CD4-positive, CD25-positive, alpha-beta regulatory T cell (primary cell): ENCODE measurements at regions not wholly inside any gene's neighbourhood (a gene's known extent, or its start where the extent isn't known, plus 50 kb on each side); places are given as distances from the start of the nearest gene placed in this dataset.

ENCODE experiments used
- ATAC-seq, 2 donors: fragments of 150-1000 bp; cut with Tn5 transposase; one replicate each; pipeline ENCODE4 v1.10.0; 2021; ENCODE audit warnings: low read depth in 2 of 2, moderate number of reproducible peaks in 2 of 2, moderate library complexity in 1 of 2
- DNase-seq, 3 donors: peaks; one replicate each; pipeline versions ENCODE4 v3.0.0 to v3.0.0-alpha.2; 2012 to 2022; ENCODE audit warnings: mixed read lengths in 1 of 3
- H3K27ac ChIP-seq: one replicate; pipeline ENCODE4 v1.7.0; 2013; ENCODE audit warnings: mild to moderate bottlenecking, low read length; ENCODE audit not compliant: insufficient read depth, poor library complexity, severe bottlenecking
- H3K27me3 ChIP-seq: one replicate; pipeline ENCODE4 v1.7.0; 2013; ENCODE audit warnings: low read length; ENCODE audit not compliant: control insufficient read depth, insufficient read depth
- H3K36me3 ChIP-seq: one replicate; pipeline ENCODE4 v1.7.0; 2013; ENCODE audit warnings: mild to moderate bottlenecking, low read length, moderate library complexity; ENCODE audit not compliant: control insufficient read depth, insufficient read depth
- H3K4me1 ChIP-seq: 2 replicates; pipeline ENCODE4 v1.7.0; 2013; ENCODE audit warnings: mild to moderate bottlenecking, low read length; ENCODE audit not compliant: insufficient read depth, control insufficient read depth, poor library complexity, severe bottlenecking
- H3K4me3 ChIP-seq: one replicate; pipeline ENCODE4 v1.7.0; 2013; ENCODE audit warnings: low read depth, mild to moderate bottlenecking, low read length, moderate library complexity
- H3K9me3 ChIP-seq, 2 experiments: 1 replicate in 1 of 2; 2 replicates in 1 of 2; pipeline ENCODE4 v1.7.0; 2013; ENCODE audit warnings: low read length in 2 of 2, mild to moderate bottlenecking in 1 of 2, moderate library complexity in 1 of 2; ENCODE audit not compliant: control insufficient read depth in 2 of 2
- H3K27ac Mint-ChIP-seq, 3 donors: one replicate each; pipeline ENCODE4 v1.8.0; 2020 to 2022; ENCODE audit warnings: mild to moderate bottlenecking in 3 of 3, mixed read lengths in 3 of 3, moderate library complexity in 2 of 3
- H3K27me3 Mint-ChIP-seq: one replicate; pipeline ENCODE4 v1.8.0; 2022; ENCODE audit warnings: mild to moderate bottlenecking, mixed read lengths
- H3K36me3 Mint-ChIP-seq: one replicate; pipeline ENCODE4 v1.8.0; 2020; ENCODE audit warnings: mixed read lengths
- H3K4me1 Mint-ChIP-seq, 4 donors: one replicate each; pipeline ENCODE4 v1.8.0; 2020 to 2022; ENCODE audit warnings: mixed read lengths in 4 of 4, mild to moderate bottlenecking in 1 of 4
- H3K4me3 Mint-ChIP-seq, 4 donors: one replicate each; pipeline ENCODE4 v1.8.0; 2020 to 2022; ENCODE audit warnings: mild to moderate bottlenecking in 4 of 4, mixed read lengths in 4 of 4, moderate library complexity in 3 of 4
- H3K9me3 Mint-ChIP-seq, 7 donors: one replicate each; pipeline ENCODE4 v1.8.0; 2020 to 2022; ENCODE audit warnings: mixed read lengths in 7 of 7, mild to moderate bottlenecking in 3 of 7, moderate library complexity in 2 of 7

- Histone ChIP-seq H3K27ac (no peak overlapping the region), H3K9me3 (no peaks in the 10 kb centered on the region), H3K27me3 (no peaks in the 10 kb centered on the region), H3K4me3 (no peak overlapping the region), H3K4me1 (no peaks in the 10 kb centered on the region), H3K36me3 (no peaks in the 10 kb centered on the region)
- Mint-ChIP-seq H3K9me3 (peaks cover 0 to 8% (median 0%) of the 10 kb centered on the region in 7 donors), H3K4me1 (no peaks in the 10 kb centered on the region), H3K36me3 (no peaks in the 10 kb centered on the region), H3K4me3 (no peak overlapping the region), H3K27me3 (no peaks in the 10 kb centered on the region), H3K27ac (no peak overlapping the region)
- ATAC-seq: no peak
- no peak for DNase-seq
Observed at GRCh38 chr3:147620906-147621305, 211.7 kb downstream of the ZIC1 start.

GRCh38 chr3:147630921-147631415, 221.8 kb downstream of the ZIC1 start:
- Histone ChIP-seq H3K27me3 (no peaks in the 10 kb centered on the region), H3K36me3 (no peaks in the 10 kb centered on the region), H3K4me1 (no peaks in the 10 kb centered on the region), H3K9me3 (peaks cover 2 to 7% of the 10 kb centered on the region in 2 experiments), H3K4me3 (no peak overlapping the region), H3K27ac (no peak overlapping the region)
- Mint-ChIP-seq H3K36me3 (no peaks in the 10 kb centered on the region), H3K27me3 (no peaks in the 10 kb centered on the region), H3K9me3 (peaks cover 0 to 7% (median 5%) of the 10 kb centered on the region in 7 donors), H3K27ac (no peak overlapping the region), H3K4me1 (no peaks in the 10 kb centered on the region), H3K4me3 (no peak overlapping the region)
- DNase-seq: no peak
- no peak for ATAC-seq

GRCh38 chr3:147640781-147641180, 231.6 kb downstream of the ZIC1 start:
- H3K9me3 Mint-ChIP-seq: peaks cover 0 to 21% (median 6%) of the 10 kb centered on the region in 7 donors
- H3K4me3 ChIP-seq: no peak overlapping the region
- H3K4me3 Mint-ChIP-seq: no peak overlapping the region
- no peak for ATAC-seq
- H3K27ac ChIP-seq: no peak overlapping the region
- H3K36me3 Mint-ChIP-seq: no peaks in the 10 kb centered on the region
- H3K4me1 Mint-ChIP-seq: no peaks in the 10 kb centered on the region
- no peaks in the 10 kb centered on the region for H3K27me3 Mint-ChIP-seq
- no peak overlapping the region for H3K27ac Mint-ChIP-seq
- no peaks in the 10 kb centered on the region for H3K27me3 ChIP-seq
- H3K9me3 ChIP-seq: peaks cover 2 to 3% of the 10 kb centered on the region in 2 experiments
- no peaks in the 10 kb centered on the region for H3K4me1 ChIP-seq
- no peak for DNase-seq
- no peaks in the 10 kb centered on the region for H3K36me3 ChIP-seq

- ATAC-seq: no peak
Observed at GRCh38 chr3:147645761-147646160, 236.6 kb downstream of the ZIC1 start.

GRCh38 chr3:147649475-147649874, 240.3 kb downstream of the ZIC1 start:
- H3K27ac Mint-ChIP-seq: no peak overlapping the region
- no peaks in the 10 kb centered on the region for H3K36me3 Mint-ChIP-seq
- H3K36me3 ChIP-seq: no peaks in the 10 kb centered on the region
- H3K4me3 Mint-ChIP-seq: no peak overlapping the region
- no peak overlapping the region for H3K27ac ChIP-seq
- H3K27me3 ChIP-seq: no peaks in the 10 kb centered on the region
- H3K4me3 ChIP-seq: no peak overlapping the region
- H3K27me3 Mint-ChIP-seq: no peaks in the 10 kb centered on the region
- no peaks in the 10 kb centered on the region for H3K4me1 Mint-ChIP-seq
- no peaks in the 10 kb centered on the region for H3K9me3 ChIP-seq
- no peak for ATAC-seq
- no peak for DNase-seq
- peaks cover 0 to 10% (median 1%) of the 10 kb centered on the region in 7 donors for H3K9me3 Mint-ChIP-seq
- H3K4me1 ChIP-seq: no peaks in the 10 kb centered on the region

More at GRCh38 chr3:147645761-147646160, 236.6 kb downstream of the ZIC1 start:
- H3K27ac Mint-ChIP-seq: no peak overlapping the region
- no peaks in the 10 kb centered on the region for H3K36me3 Mint-ChIP-seq
- H3K4me3 ChIP-seq: no peak overlapping the region
- no peaks in the 10 kb centered on the region for H3K36me3 ChIP-seq
- no peaks in the 10 kb centered on the region for H3K9me3 ChIP-seq
- no peak overlapping the region for H3K4me3 Mint-ChIP-seq
- H3K4me1 ChIP-seq: no peaks in the 10 kb centered on the region
- H3K27me3 ChIP-seq: no peaks in the 10 kb centered on the region
- H3K9me3 Mint-ChIP-seq: peaks cover 0 to 10% (median 0%) of the 10 kb centered on the region in 7 donors
- no peaks in the 10 kb centered on the region for H3K4me1 Mint-ChIP-seq
- H3K27ac ChIP-seq: no peak overlapping the region
- no peak for DNase-seq
- H3K27me3 Mint-ChIP-seq: no peaks in the 10 kb centered on the region

GRCh38 chr3:147651107-147651778, 242.1 kb downstream of the ZIC1 start:
- Histone ChIP-seq H3K27me3 (no peaks in the 10 kb centered on the region), H3K27ac (no peak overlapping the region), H3K4me1 (no peaks in the 10 kb centered on the region), H3K36me3 (no peaks in the 10 kb centered on the region), H3K4me3 (no peak overlapping the region), H3K9me3 (no peaks in the 10 kb centered on the region)
- H3K9me3 Mint-ChIP-seq: peaks cover 0 to 8% (median under 1%) of the 10 kb centered on the region in 7 donors
- H3K36me3 Mint-ChIP-seq: no peaks in the 10 kb centered on the region
- no peaks in the 10 kb centered on the region for H3K4me1 Mint-ChIP-seq
- no peak for DNase-seq
- no peaks in the 10 kb centered on the region for H3K27me3 Mint-ChIP-seq
- ATAC-seq: no peak
- H3K27ac Mint-ChIP-seq: no peak overlapping the region
- no peak overlapping the region for H3K4me3 Mint-ChIP-seq

GRCh38 chr3:147652651-147653366, 243.6 kb downstream of the ZIC1 start:
- Histone ChIP-seq H3K9me3 (no peaks in the 10 kb centered on the region), H3K4me1 (no peaks in the 10 kb centered on the region), H3K4me3 (no peak overlapping the region), H3K27ac (no peak overlapping the region), H3K36me3 (no peaks in the 10 kb centered on the region), H3K27me3 (no peaks in the 10 kb centered on the region)
- peaks cover 0 to 3% (median 0%) of the 10 kb centered on the region in 7 donors for H3K9me3 Mint-ChIP-seq
- DNase-seq: no peak
- H3K36me3 Mint-ChIP-seq: no peaks in the 10 kb centered on the region
- H3K4me3 Mint-ChIP-seq: no peak overlapping the region
- no peaks in the 10 kb centered on the region for H3K4me1 Mint-ChIP-seq
- H3K27ac Mint-ChIP-seq: no peak overlapping the region
- no peak for ATAC-seq
- no peaks in the 10 kb centered on the region for H3K27me3 Mint-ChIP-seq
